GM12878 (cell line): ENCODE measurements at regions not wholly inside any gene's neighbourhood (a gene's known extent, or its start where the extent isn't known, plus 50 kb on each side); places are given as distances from the start of the nearest gene placed in this dataset.

Experiments used
- ATAC-seq: fragments of 200-7000 bp; cut with Tn5 transposase; 3 replicates; pipeline ENCODE4 v1.9.1; 2020; ENCODE audit warnings: mild to moderate bottlenecking, moderate library complexity
- BruUV-seq: library from RNA; stranded (reverse); fragments of 400-500 nt; replicated peaks from 2 replicates; lab custom pipeline; 2021; lab: Mats Ljungman, UMichigan
- CTCF ChIA-PET: fragments of 300-600 bp; sonication (Branson Sonifier 250); formaldehyde crosslinking; extraction: SDS; loops from one replicate; lab custom pipeline; 2021; ENCODE audit warnings: inconsistent platforms; lab: Yijun Ruan, JAX
- POLR2A ChIA-PET: fragments of 350-600 bp; formaldehyde crosslinking; extraction: SDS; loops from one replicate; lab custom pipeline; 2021; ENCODE audit warnings: inconsistent platforms; lab: Charles Lee
- RAD21 ChIA-PET: fragments of 300-600 bp; sonication (Branson Sonifier 250); formaldehyde crosslinking; loops from one replicate; lab custom pipeline; 2023; ENCODE audit warnings: antibody characterized with exemption; ENCODE audit not compliant: unreplicated experiment; lab: Charles Lee
- SMC1A ChIA-PET: fragments of 300-600 bp; sonication (Branson Sonifier 250); formaldehyde crosslinking; loops from one replicate; lab custom pipeline; 2023; ENCODE audit not compliant: unreplicated experiment, uncharacterized antibody; lab: Charles Lee
- DNase-seq: peaks from one replicate; pipeline ENCODE4 v3.0.0-alpha.2; 2011; ENCODE audit warnings: low read depth, low spot score
- FAIRE-seq: peaks from 3 replicates; lab custom pipeline; 2011; peaks lifted over from hg19 to GRCh38; lab: Jason Lieb, UNC
- H2AFZ ChIP-seq: 2 replicates; pipeline ENCODE4 v1.6.0; 2011; ENCODE audit warnings: low read depth, low read length, control low read depth; ENCODE audit not compliant: control insufficient read depth
- H3K27ac ChIP-seq: 2 replicates; pipeline ENCODE4 v1.5.1; 2011; ENCODE audit warnings: control low read depth; ENCODE audit not compliant: control insufficient read depth, insufficient read depth
- H3K27me3 ChIP-seq, 2 experiments: replicated peaks in 1 of 2; 2 replicates each; pipeline versions ENCODE4 v1.6.0 to v1.6.1; 2011; ENCODE audit warnings: low read length in 1 of 2; ENCODE audit not compliant: control insufficient read depth in 2 of 2, insufficient read depth in 2 of 2
- H3K36me3 ChIP-seq, 2 experiments: 2 replicates each; pipeline ENCODE4 v1.5.1; 2011; ENCODE audit warnings: low read length in 1 of 2; ENCODE audit not compliant: control insufficient read depth in 2 of 2, insufficient read depth in 2 of 2
- H3K4me1 ChIP-seq: 2 replicates; pipeline ENCODE4 v1.6.1; 2011; ENCODE audit warnings: mild to moderate bottlenecking, low read length, moderate library complexity, mixed read lengths; ENCODE audit not compliant: control insufficient read depth, insufficient read depth
- H3K4me2 ChIP-seq: 2 replicates; pipeline ENCODE4 v1.6.0; 2011; ENCODE audit warnings: control low read depth; ENCODE audit not compliant: control insufficient read depth, insufficient read depth
- H3K4me3 ChIP-seq: fragments of 200-600 bp; sonication (generic); 2 replicates; pipeline ENCODE4 v1.5.1; 2016
- H3K79me2 ChIP-seq: 2 replicates; pipeline ENCODE4 v1.6.0; 2011; ENCODE audit warnings: low read length; ENCODE audit not compliant: control insufficient read depth, insufficient read depth
- H3K9ac ChIP-seq: 2 replicates; pipeline ENCODE4 v1.8.0; 2011; ENCODE audit warnings: low read length, control low read depth, mixed read lengths; ENCODE audit not compliant: control insufficient read depth, insufficient read depth
- H3K9me3 ChIP-seq: replicated peaks from 3 replicates; pipeline ENCODE4 v1.5.1; 2011; ENCODE audit warnings: mild to moderate bottlenecking, low read length; ENCODE audit not compliant: control insufficient read depth, insufficient read depth
- H4K20me1 ChIP-seq: 2 replicates; pipeline ENCODE4 v1.6.0; 2011; ENCODE audit not compliant: control insufficient read depth, insufficient read depth
- BHLHE40 ChIP-seq, 2 experiments: fragments of 450-650 bp in 1 of 2; IDR thresholded peaks; 2 replicates each; pipeline ENCODE4 v1.6.1; 2011 to 2017; ENCODE audit warnings: low read depth in 2 of 2, borderline replicate concordance in 1 of 2, improper control_type of control experiment in 1 of 2, low read length in 1 of 2, mild to moderate bottlenecking in 1 of 2
- FOXM1 ChIP-seq: IDR thresholded peaks from 2 replicates; pipeline ENCODE4 v1.6.1; 2012; ENCODE audit warnings: low read depth, mild to moderate bottlenecking, inconsistent platforms, low read length, moderate library complexity
- KAT2A ChIP-seq: conservative IDR thresholded peaks from 2 replicates; pipeline ENCODE4 v1.6.1; 2011; ENCODE audit warnings: low read depth, low read length; ENCODE audit not compliant: control insufficient read depth
- MTA2 ChIP-seq: fragments of 450-650 bp; IDR thresholded peaks from 2 replicates; pipeline ENCODE4 v1.6.1; 2016; ENCODE audit warnings: low read depth, mild to moderate bottlenecking, moderate library complexity
- RB1 ChIP-seq: fragments of 450-650 bp; formaldehyde crosslinking; IDR thresholded peaks from 2 replicates; pipeline ENCODE4 v1.6.1; 2017; ENCODE audit warnings: mild to moderate bottlenecking, borderline replicate concordance
- RELA ChIP-seq: fragments of 450-650 bp; IDR thresholded peaks from 2 replicates; pipeline ENCODE4 v1.8.0; 2014; ENCODE audit warnings: borderline replicate concordance; ENCODE audit not compliant: partially characterized antibody
- ZNF207 ChIP-seq: fragments of 450-650 bp; IDR thresholded peaks from 2 replicates; pipeline ENCODE4 v1.6.1; 2014; ENCODE audit warnings: antibody characterized with exemption, mild to moderate bottlenecking, borderline replicate concordance
- WGBS: methylation state at CpG from one replicate; pipeline ENCODE4 v1.1.6; 2016; ENCODE audit warnings: low lambda C conversion rate; ENCODE audit not compliant: insufficient replicate concordance, insufficient coverage; ENCODE audit errors: missing lambda C conversion rate; 5-methylcytosine and 5-hydroxymethylcytosine counted together
- in situ Hi-C: fragments of 300-500 bp; cut with MboI; formaldehyde crosslinking; loops from 9 replicates; pipeline ENCODE4 v1.14.3; 2018; ENCODE audit warnings: mixed read lengths
- intact Hi-C: fragments of 100-400 bp; cut with micrococcal nuclease; formaldehyde crosslinking; loops from one replicate; pipeline ENCODE4 v1.14.2; 2022; ENCODE audit not compliant: unreplicated experiment
- TF ChIP-seq, protein P1 (sequence below): fragments of 450-650 bp; formaldehyde crosslinking; IDR thresholded peaks from 2 replicates; pipeline ENCODE4 v1.4.0; 2020; ENCODE audit warnings: mild to moderate bottlenecking, moderate library complexity

- in situ Hi-C loops, result no loop called here
- no peak for DNase-seq
- POLR2A ChIA-PET, result no interaction called here
- RAD21 ChIA-PET, result no interaction called here
- no TSS peak for BruUV-seq
- no peaks in the 10 kb centered on the region for H3K9me3 ChIP-seq
- intact Hi-C loops, result no loop called here
- H3K27me3 ChIP-seq, result no peaks in the 10 kb centered on the region
- no peaks in the 10 kb centered on the region for H4K20me1 ChIP-seq
- ATAC-seq, result no peak
- FAIRE-seq, result no peak
- H3K36me3 ChIP-seq, result no peaks in the 10 kb centered on the region
- TF ChIP-seq RB1 (no peak), KAT2A (no peak), FOXM1 (no peak), RELA (no peak), BHLHE40 (IDR thresholded peaks at IDR 0.05; ENCODE audit: borderline replicate concordance in 1 of 2, low read depth in 2 of 2, low read length in 1 of 2) (no peak), MTA2 (no peak), ZNF207 (no peak)
- TF ChIP-seq, protein P1, sequence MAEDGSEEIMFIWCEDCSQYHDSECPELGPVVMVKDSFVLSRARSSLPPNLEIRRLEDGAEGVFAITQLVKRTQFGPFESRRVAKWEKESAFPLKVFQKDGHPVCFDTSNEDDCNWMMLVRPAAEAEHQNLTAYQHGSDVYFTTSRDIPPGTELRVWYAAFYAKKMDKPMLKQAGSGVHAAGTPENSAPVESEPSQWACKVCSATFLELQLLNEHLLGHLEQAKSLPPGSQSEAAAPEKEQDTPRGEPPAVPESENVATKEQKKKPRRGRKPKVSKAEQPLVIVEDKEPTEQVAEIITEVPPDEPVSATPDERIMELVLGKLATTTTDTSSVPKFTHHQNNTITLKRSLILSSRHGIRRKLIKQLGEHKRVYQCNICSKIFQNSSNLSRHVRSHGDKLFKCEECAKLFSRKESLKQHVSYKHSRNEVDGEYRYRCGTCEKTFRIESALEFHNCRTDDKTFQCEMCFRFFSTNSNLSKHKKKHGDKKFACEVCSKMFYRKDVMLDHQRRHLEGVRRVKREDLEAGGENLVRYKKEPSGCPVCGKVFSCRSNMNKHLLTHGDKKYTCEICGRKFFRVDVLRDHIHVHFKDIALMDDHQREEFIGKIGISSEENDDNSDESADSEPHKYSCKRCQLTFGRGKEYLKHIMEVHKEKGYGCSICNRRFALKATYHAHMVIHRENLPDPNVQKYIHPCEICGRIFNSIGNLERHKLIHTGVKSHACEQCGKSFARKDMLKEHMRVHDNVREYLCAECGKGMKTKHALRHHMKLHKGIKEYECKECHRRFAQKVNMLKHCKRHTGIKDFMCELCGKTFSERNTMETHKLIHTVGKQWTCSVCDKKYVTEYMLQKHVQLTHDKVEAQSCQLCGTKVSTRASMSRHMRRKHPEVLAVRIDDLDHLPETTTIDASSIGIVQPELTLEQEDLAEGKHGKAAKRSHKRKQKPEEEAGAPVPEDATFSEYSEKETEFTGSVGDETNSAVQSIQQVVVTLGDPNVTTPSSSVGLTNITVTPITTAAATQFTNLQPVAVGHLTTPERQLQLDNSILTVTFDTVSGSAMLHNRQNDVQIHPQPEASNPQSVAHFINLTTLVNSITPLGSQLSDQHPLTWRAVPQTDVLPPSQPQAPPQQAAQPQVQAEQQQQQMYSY, result no peak
- WGBS, result 27% methylated on average over 2 of the region's 2 CpGs
- CTCF ChIA-PET, result no interaction called here
- no peak overlapping the region for H3K27ac ChIP-seq
- no peak overlapping the region for H3K9ac ChIP-seq
- H3K4me3 ChIP-seq, result no peak overlapping the region
- no peaks in the 10 kb centered on the region for H3K4me1 ChIP-seq
- no peaks in the 10 kb centered on the region for H3K79me2 ChIP-seq
- SMC1A ChIA-PET, result no interaction called here
- no peak overlapping the region for H3K4me2 ChIP-seq
- no peak overlapping the region for H2AFZ ChIP-seq
Measured at GRCh38 chr5:98583586-98583985, 189.9 kb upstream of the RGMB start.
